ENCODE measurements at regions not wholly inside any gene's neighbourhood (a gene's known extent, or its start where the extent isn't known, plus 50 kb on each side); places are given as distances from the start of the nearest gene placed in this dataset.

DNA sequence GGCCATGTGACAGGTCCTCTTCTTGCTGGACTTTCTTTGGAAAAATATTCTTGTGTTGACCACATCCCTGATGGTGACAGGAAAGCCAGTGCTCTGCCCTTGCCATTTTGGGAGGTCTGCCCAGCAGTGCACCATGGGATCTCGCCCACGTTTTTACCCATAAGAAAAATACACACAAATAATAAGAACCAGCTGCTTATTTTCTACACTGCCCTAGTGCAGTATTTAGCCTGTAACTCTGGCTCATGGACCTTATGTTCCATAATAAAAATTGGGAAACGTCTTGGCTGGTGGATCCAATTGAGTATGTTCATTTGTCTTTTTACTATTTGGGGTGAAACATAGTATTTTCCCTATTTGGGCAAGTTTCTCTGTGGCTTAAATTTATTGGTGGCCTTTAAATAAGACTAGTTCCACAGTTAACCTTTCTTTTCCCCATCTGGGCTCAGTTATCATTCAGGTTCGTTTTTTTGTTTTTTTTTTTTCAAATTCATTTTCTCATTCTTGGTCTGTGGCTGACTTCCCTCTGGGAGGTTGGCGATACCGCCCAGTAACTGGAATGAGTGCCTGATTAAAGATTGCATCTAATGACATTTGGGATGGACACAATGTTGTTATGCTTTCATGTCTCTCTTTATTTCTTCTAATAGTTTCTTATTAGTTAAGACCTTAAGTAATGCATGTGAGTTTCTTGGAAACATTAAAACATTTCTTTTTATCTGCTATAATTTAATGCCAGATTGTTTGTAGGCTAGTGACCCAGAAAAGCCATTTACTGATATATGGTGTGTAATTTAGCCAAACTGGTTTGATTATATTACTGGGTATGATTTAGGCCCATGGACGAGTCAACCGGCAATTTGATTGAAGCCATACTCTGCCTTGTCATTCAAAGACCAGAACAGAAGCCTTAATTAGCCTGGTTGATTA is 163.7 kb downstream of the FGF10 start:
- DNase-seq (ENCODE audit: low read depth) = no peak
- H3K4me3 ChIP-seq (ENCODE audit: low read depth, low read length) = no peak overlapping the region
- TF ChIP-seq, protein P1, sequence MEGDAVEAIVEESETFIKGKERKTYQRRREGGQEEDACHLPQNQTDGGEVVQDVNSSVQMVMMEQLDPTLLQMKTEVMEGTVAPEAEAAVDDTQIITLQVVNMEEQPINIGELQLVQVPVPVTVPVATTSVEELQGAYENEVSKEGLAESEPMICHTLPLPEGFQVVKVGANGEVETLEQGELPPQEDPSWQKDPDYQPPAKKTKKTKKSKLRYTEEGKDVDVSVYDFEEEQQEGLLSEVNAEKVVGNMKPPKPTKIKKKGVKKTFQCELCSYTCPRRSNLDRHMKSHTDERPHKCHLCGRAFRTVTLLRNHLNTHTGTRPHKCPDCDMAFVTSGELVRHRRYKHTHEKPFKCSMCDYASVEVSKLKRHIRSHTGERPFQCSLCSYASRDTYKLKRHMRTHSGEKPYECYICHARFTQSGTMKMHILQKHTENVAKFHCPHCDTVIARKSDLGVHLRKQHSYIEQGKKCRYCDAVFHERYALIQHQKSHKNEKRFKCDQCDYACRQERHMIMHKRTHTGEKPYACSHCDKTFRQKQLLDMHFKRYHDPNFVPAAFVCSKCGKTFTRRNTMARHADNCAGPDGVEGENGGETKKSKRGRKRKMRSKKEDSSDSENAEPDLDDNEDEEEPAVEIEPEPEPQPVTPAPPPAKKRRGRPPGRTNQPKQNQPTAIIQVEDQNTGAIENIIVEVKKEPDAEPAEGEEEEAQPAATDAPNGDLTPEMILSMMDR (IDR thresholded peaks at IDR 0.05; ENCODE audit: insufficient read depth, low read depth, low read length, missing control alignments) = no peak

GRCh38 chr5:44199408-44199807 is 189.8 kb downstream of the FGF10 start:
- TF ChIP-seq, protein P1 (IDR thresholded peaks at IDR 0.05; ENCODE audit: insufficient read depth, low read depth, low read length, missing control alignments) = no peak
- H3K4me3 ChIP-seq (ENCODE audit: low read depth, low read length) = no peak overlapping the region
- DNase-seq (ENCODE audit: low read depth) = no peak

GRCh38 chr5:44189255-44189654 is 200.0 kb downstream of the FGF10 start:
- TF ChIP-seq, protein P1 (IDR thresholded peaks at IDR 0.05; ENCODE audit: insufficient read depth, low read depth, low read length, missing control alignments) = no peak
- peak; percentile 2 for DNase-seq (ENCODE audit: low read depth)
- no peak overlapping the region for H3K4me3 ChIP-seq (ENCODE audit: low read depth, low read length)

GRCh38 chr5:44187973-44188372 is 201.2 kb downstream of the FGF10 start:
- no peak for DNase-seq (ENCODE audit: low read depth)
- H3K4me3 ChIP-seq (ENCODE audit: low read depth, low read length) = no peak overlapping the region
- TF ChIP-seq, protein P1 (IDR thresholded peaks at IDR 0.05; ENCODE audit: insufficient read depth, low read depth, low read length, missing control alignments) = no peak

- H3K4me3 ChIP-seq (ENCODE audit: low read depth, low read length) = no peak overlapping the region
- peak; percentile 20 for DNase-seq (ENCODE audit: low read depth)
- TF ChIP-seq, protein P1 (IDR thresholded peaks at IDR 0.05; ENCODE audit: insufficient read depth, low read depth, low read length, missing control alignments) = no peak
Measured at GRCh38 chr5:44183753-44184152, 205.5 kb downstream of the FGF10 start.

- no peak overlapping the region for H3K4me3 ChIP-seq (ENCODE audit: low read depth, low read length)
- TF ChIP-seq, protein P1 (IDR thresholded peaks at IDR 0.05; ENCODE audit: insufficient read depth, low read depth, low read length, missing control alignments) = no peak
- DNase-seq (ENCODE audit: low read depth) = no peak
Measured at GRCh38 chr5:44183312-44183711, 205.9 kb downstream of the FGF10 start.

Measured in GM12865 (cell line).